Stimulated activated CD4-positive, alpha-beta T cell treated with anti-CD3 and anti-CD28 coated beads, Interleukin-1b, Interleukin-23, amount 100 ng/mL, for 48 hours (primary cell): ENCODE measurements at regions not wholly inside any gene's neighbourhood (a gene's known extent, or its start where the extent isn't known, plus 50 kb on each side); places are given as distances from the start of the nearest gene placed in this dataset.

Experiments
- DNase-seq: peaks from one replicate; pipeline ENCODE4 v3.0.0-alpha.2; 2020

DNA sequence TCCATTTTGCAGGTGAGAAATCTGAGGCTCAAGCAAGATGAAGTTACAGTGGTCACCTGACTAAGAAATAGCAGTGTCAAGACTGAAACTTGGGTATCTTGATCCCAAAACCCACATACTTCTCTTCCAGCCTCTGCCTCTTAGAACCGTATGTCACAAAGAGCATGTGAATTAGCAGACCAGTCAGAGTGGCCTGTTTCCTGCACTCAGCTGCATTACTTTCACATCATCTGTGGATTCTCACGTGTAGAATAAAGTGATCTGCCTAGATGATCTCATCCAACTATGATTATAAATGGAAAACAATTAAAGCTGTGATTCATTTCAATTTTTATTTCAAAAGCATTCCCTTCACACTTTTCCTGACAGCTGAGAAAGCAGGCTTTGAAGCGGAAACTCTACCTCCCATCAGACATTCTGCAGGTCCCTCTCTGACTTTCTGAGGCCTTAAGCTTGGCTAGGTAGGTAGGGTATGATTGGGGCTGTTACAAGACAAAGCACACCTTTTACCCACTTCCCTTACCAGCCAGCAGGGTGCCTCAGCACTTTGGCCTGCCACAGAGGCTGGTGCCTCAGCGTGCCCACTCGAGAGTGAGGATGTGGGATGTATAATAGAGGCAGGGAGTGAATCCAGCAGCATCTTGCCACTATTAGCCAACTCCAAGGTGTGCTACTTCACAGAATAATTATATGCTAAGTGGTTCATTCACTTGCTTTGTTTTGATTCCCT lies 70.2 kb upstream of the PDE1C start:
- no peak for DNase-seq

DNA sequence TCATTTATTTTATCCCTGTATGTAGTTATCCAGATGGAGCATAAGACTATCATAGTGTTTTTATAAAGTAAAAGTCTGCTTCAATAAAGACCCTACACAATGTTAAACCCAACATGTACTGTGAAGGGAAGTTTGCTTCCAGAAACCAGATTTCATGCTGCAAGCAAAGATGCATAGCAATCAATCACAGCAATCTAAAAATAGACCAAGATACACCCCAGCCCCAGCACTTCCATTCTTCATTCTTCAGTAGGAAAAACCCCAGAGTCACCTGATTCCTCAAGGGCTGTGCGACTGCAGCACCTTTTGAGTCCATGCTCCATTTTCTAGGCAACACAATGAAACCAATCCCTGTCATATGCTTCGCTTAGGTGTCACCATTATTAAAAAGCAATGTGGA lies 66.9 kb upstream of the PDE1C start:
- DNase-seq, result no peak

DNA sequence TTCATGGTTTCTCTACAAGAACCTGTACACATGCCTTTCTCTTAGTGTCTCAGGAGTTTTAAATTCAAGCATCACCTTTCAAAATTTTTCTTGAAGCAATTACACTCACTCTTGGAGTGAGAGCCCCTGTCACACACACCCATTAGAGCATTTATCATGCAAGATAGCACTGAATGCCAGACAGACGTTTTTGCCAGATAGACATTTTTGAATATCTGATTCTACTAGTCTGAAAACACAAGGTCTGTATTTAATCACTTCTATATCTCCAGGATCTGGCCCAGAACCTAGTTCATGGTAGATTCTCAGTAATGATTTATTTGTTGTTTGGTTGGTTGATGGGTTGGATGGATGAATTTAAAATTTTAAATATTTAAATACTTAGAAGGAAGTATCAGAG lies 60.9 kb upstream of the PDE1C start:
- no peak for DNase-seq

DNA sequence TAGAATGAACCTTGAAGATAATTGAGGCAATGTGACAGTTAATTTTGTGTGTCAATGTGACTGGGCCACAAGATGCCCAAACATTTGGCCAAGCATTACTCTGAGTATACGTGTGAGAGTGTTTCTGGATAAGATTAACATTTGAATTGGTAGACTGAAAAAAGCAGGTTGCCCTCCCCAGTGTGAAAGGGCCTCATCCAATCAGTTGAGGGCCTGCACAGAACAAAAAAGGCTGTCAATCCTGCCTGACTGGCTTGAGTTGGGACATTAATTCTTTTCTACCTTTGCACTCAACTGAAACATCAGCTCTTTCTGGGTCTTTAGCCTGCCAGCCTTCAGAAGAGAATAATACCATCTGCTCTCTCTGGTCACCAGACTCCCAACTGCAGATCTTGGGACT lies 56.6 kb upstream of the PDE1C start:
- DNase-seq, result no peak
